Karpas-422 (cell line): ENCODE measurements at regions not wholly inside any gene's neighbourhood (a gene's known extent, or its start where the extent isn't known, plus 50 kb on each side); places are given as distances from the start of the nearest gene placed in this dataset.
"Not testable (repeated sequence)": the region's sequence is repeated elsewhere in the genome, so short reads cannot be mapped to it uniquely, and the experiment has no call there.

Experiments
- DNase-seq: peaks from one replicate; pipeline ENCODE4 v3.0.0-alpha.2; 2015
- H2AFZ ChIP-seq: fragments of 200-600 bp; sonication (generic); 2 replicates; pipeline ENCODE4 v1.6.1; 2014; ENCODE audit warnings: antibody characterized with exemption, low read length, mixed read lengths
- H3K27ac ChIP-seq: fragments of 200-600 bp; sonication (generic); 2 replicates; pipeline ENCODE4 v1.5.1; 2014; ENCODE audit warnings: mild to moderate bottlenecking, low read length, moderate library complexity
- H3K27me3 ChIP-seq: fragments of 200-600 bp; sonication (generic); 2 replicates; pipeline ENCODE4 v1.6.1; 2014; ENCODE audit warnings: low read length, mixed read lengths
- H3K36me3 ChIP-seq: fragments of 200-600 bp; sonication (generic); 2 replicates; pipeline ENCODE4 v1.6.1; 2014; ENCODE audit warnings: low read length, mixed read lengths; ENCODE audit not compliant: insufficient read depth
- H3K4me1 ChIP-seq: fragments of 200-600 bp; sonication (generic); 2 replicates; pipeline ENCODE4 v1.6.1; 2014; ENCODE audit warnings: mild to moderate bottlenecking, low read length, mixed read lengths
- H3K4me2 ChIP-seq: fragments of 200-600 bp; sonication (generic); 2 replicates; pipeline ENCODE4 v1.6.1; 2014; ENCODE audit warnings: low read length, low read depth, mild to moderate bottlenecking; ENCODE audit not compliant: poor library complexity, severe bottlenecking
- H3K4me3 ChIP-seq: fragments of 200-600 bp; sonication (generic); 2 replicates; pipeline ENCODE4 v1.5.1; 2014; ENCODE audit warnings: mild to moderate bottlenecking, antibody characterized with exemption, low read length, mixed read lengths
- H3K79me2 ChIP-seq: fragments of 200-600 bp; sonication (generic); 2 replicates; pipeline ENCODE4 v1.6.1; 2014; ENCODE audit warnings: mild to moderate bottlenecking, low read length, mixed read lengths
- H3K9ac ChIP-seq: fragments of 200-600 bp; sonication (generic); 2 replicates; pipeline ENCODE4 v1.6.0; 2014; ENCODE audit warnings: low read length
- H3K9me2 ChIP-seq: fragments of 200-600 bp; sonication (generic), shearing (Covaris generic); replicated peaks from 2 replicates; pipeline ENCODE4 v1.6.0; 2014; ENCODE audit warnings: mild to moderate bottlenecking, low read length, moderate library complexity; ENCODE audit not compliant: insufficient read depth
- H3K9me3 ChIP-seq: fragments of 300-700, 200-600 bp; sonication (generic); 2 replicates; pipeline ENCODE4 v1.6.1; 2014; ENCODE audit warnings: low read length, mixed read lengths
- H4K20me1 ChIP-seq: fragments of 200-600 bp; sonication (generic); 2 replicates; pipeline ENCODE4 v1.6.1; 2014; ENCODE audit warnings: mild to moderate bottlenecking, antibody characterized with exemption, low read length, low read depth; ENCODE audit not compliant: insufficient read depth

DNA sequence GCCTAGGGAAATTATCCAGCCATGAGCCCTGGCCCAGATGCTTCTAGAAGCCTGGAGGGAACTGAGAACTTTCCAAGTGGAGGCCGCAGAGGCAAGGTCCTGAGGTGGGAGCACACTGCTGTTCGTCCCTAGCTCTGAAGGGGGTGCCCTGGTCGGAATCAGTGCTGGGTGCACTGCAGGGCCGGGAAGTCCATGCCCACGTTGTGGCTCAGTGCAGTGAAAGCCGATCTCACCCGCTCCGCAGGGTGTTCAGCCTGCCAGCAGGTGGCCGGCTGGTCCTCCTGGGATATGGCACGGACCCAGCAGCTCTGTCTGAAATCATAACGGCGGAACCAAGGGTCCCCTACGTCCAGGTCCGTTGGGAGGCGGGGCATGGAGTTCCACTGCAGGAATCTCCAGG lies 115.4 kb upstream of the EFCAB3 start:
- not testable (repeated sequence) for H3K4me1 ChIP-seq, H4K20me1 ChIP-seq, DNase-seq, H3K27me3 ChIP-seq, H3K9ac ChIP-seq, H3K9me3 ChIP-seq, H3K79me2 ChIP-seq, H3K4me3 ChIP-seq, H3K27ac ChIP-seq, H3K36me3 ChIP-seq, H2AFZ ChIP-seq, H3K9me2 ChIP-seq, H3K4me2 ChIP-seq

DNA sequence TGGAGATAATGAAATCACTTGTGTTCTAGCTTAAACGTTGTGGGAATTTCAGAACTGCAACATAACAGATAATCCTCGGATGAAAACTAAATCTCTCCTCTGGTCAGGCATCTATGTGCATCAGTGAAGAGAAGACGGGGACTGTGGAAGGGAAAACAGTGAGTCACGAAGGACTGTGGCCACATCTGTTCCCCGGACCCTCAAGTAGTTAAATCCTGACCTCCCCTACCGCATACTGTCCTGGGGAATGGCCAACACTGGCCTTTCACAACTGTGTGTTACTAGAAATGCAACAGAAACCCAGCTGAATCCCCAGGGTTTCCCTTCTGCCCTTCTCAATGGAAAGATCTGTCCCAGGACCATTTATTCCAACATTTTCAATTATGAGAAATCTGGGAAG lies 124.6 kb upstream of the EFCAB3 start:
- not testable (repeated sequence) for DNase-seq, H3K9ac ChIP-seq, H3K4me2 ChIP-seq, H3K36me3 ChIP-seq, H4K20me1 ChIP-seq, H3K79me2 ChIP-seq, H3K9me2 ChIP-seq, H2AFZ ChIP-seq, H3K9me3 ChIP-seq, H3K27me3 ChIP-seq, H3K4me3 ChIP-seq, H3K4me1 ChIP-seq, H3K27ac ChIP-seq

DNA sequence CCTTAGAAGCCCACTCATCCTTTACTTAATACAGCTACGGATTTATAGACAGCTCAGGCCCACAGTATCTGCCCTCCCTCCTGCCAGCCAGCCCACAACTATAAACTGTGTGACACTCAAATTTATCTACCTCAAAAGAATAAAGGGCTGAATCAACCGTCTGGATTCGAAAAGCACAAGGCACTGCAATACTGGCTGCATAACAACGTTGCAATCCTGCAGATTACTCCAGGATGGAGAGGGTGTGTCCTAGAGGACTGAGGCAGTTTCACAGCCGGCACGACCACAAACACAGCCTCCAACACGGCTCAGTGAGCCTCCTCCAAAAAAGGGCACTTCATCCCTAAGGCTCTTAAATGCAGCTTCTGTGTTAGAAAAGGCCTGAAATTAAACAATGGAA lies 138.3 kb upstream of the EFCAB3 start:
- H3K27me3 ChIP-seq, H3K79me2 ChIP-seq, H2AFZ ChIP-seq, H4K20me1 ChIP-seq, H3K4me3 ChIP-seq, H3K36me3 ChIP-seq, H3K4me1 ChIP-seq, H3K27ac ChIP-seq, DNase-seq, H3K9me3 ChIP-seq, H3K9ac ChIP-seq, H3K9me2 ChIP-seq, H3K4me2 ChIP-seq: not testable (repeated sequence)

DNA sequence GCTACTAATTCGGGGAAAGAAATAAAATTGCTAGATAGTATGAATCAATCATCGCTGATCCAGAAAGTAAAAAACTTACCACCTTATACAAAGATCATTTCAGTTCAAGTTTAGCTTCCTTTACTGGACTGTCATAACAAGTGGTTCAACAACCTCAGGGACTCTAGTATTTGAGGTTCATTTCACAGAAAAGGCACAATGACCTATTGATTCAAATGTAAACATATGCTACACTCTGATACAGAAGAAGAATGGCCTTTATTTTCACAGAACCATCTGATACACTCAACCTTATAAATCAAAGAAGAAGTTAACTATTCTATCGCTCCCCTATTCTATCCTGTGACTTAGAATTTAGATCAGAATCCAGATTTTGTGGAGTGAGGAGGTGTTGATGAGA lies 140.8 kb upstream of the EFCAB3 start:
- H3K36me3 ChIP-seq, H3K9me3 ChIP-seq, H2AFZ ChIP-seq, H3K27ac ChIP-seq, H3K4me3 ChIP-seq, H3K79me2 ChIP-seq, H3K4me2 ChIP-seq, H3K9me2 ChIP-seq, H3K4me1 ChIP-seq, H3K9ac ChIP-seq, DNase-seq, H4K20me1 ChIP-seq, H3K27me3 ChIP-seq: not testable (repeated sequence)

DNA sequence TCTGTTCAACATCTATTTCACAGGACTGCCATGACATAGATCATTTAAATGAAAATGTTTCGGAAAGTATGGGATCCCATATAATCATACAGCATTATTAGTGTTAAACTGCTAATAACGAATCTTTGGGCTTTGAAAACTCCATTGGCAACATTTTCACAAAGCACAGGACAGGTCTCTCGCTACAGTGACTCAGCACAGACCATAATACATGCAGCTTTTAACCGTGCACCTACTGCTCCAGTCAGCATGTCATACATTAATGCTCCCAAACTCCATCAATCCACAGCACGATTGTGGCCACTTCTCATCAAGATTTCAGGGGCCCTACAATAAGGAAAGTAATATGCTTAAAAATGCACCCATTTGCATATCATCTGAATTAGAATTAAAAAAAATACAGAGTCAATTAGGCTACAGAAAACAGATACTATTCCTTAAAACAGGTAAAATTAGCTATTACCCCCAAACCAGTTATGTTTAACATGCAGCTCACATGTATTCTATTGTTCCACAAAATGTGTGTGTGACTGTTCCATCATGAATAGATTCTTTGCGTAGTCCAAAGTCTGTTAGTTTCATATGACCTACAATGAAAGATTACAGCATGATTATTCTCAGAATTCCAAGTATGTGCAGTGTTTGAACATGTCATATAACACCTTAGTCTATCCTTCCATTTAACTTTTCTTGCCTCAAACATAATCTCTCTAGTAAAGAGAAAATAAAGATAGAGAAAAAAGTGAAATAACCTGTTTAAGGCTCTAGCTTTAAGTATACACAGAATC lies 141.6 kb upstream of the EFCAB3 start:
- H3K9me3 ChIP-seq, H4K20me1 ChIP-seq, H3K4me1 ChIP-seq, DNase-seq, H3K36me3 ChIP-seq, H3K4me2 ChIP-seq, H3K4me3 ChIP-seq, H3K27ac ChIP-seq, H2AFZ ChIP-seq, H3K9ac ChIP-seq, H3K79me2 ChIP-seq, H3K27me3 ChIP-seq, H3K9me2 ChIP-seq: not testable (repeated sequence)

DNA sequence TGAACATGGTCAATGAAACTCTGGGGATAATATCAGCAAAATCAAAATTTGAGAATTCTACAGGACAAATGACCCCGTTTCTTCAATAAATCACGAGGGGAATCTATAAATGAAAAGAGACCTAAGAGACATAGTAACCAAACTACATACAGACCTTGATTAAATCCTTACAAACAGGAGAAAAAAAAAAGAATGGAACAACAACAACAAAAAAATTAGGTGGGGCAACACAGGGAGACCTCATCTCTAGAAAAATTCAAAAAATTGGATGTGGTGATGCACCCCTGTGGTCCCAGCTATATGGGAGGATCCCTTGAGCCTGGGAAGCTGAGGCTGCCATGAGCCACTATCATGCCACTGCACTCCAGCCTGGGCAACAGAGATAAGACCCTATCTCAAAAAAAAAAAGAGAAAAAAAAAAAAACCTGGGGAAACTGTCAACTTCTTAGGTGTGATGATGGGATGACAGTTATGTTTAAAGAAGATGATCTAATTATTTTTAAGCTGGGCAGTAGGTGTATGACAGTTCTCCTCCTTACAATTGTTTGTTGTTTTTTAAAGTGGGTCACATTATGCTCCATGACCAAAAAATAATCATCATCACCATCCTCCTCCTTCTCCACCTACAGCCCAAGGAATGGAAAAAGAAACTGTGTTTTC lies 146.4 kb upstream of the EFCAB3 start:
- H3K4me3 ChIP-seq, H3K27me3 ChIP-seq, H3K9me3 ChIP-seq, H2AFZ ChIP-seq, H3K79me2 ChIP-seq, H3K4me1 ChIP-seq, H3K27ac ChIP-seq, H4K20me1 ChIP-seq, H3K9me2 ChIP-seq, H3K36me3 ChIP-seq, DNase-seq, H3K4me2 ChIP-seq, H3K9ac ChIP-seq: not testable (repeated sequence)

DNA sequence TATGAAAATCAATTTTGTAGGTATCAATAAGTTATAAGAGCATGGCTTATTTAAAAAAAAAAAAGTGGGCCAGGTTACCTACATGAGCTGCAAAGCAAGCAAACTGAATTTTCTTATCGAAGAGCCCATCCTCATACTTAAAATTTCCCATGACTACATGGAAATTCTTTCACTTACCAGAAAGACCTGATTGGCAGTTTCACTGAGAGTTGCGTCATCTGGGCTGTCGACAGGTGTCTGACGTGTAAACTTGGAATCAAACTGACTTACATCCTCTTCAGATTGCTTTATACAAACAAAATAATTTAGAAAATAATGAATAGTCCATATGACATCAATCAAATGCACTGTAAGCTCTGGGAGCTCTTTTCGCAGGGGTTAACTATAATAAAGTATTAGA lies 149.1 kb upstream of the EFCAB3 start:
- not testable (repeated sequence) for H4K20me1 ChIP-seq, H3K4me3 ChIP-seq, DNase-seq, H3K9ac ChIP-seq, H3K79me2 ChIP-seq, H3K27me3 ChIP-seq, H3K4me2 ChIP-seq, H3K27ac ChIP-seq, H3K4me1 ChIP-seq, H3K9me3 ChIP-seq, H3K9me2 ChIP-seq, H3K36me3 ChIP-seq, H2AFZ ChIP-seq

DNA sequence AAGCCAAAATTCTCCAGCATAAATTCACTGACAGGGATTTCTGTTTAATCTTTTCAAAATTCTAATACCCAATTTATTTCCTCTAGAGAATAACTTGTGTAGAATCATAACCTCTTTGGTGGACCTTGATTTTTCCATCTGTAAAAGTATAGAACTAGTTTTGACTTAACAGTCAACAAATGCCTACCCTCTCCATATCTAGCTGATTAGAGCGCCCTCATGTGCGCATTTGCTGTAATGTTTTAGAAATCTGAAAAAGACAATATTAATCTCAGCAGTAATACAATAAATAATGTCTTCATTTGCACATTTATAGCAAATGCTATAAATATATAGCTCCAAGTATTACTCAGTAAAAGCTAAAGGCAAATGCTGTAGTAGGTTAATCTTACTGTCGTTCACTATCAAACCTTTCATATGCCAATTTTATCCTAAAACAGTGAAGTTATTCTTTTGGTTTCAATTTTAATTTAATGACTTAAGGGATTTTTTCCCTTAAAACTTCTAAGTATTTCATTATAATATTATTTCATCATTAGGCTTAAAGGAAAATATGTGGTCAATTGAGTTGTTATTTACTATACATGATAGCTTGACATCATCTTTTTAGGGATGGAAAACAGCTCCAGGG lies 153.6 kb upstream of the EFCAB3 start:
- not testable (repeated sequence) for H3K9ac ChIP-seq, H3K27ac ChIP-seq, H3K4me1 ChIP-seq, H3K79me2 ChIP-seq, DNase-seq, H3K36me3 ChIP-seq, H4K20me1 ChIP-seq, H3K9me2 ChIP-seq, H3K27me3 ChIP-seq, H3K9me3 ChIP-seq, H3K4me3 ChIP-seq, H2AFZ ChIP-seq, H3K4me2 ChIP-seq
